Karpas-422 (cell line): ENCODE measurements at regions not wholly inside any gene's neighbourhood (a gene's known extent, or its start where the extent isn't known, plus 50 kb on each side); places are given as distances from the start of the nearest gene placed in this dataset.

Source experiments
- DNase-seq: peaks from one replicate; pipeline ENCODE4 v3.0.0-alpha.2; 2015
- H2AFZ ChIP-seq: fragments of 200-600 bp; sonication (generic); 2 replicates; pipeline ENCODE4 v1.6.1; 2014; ENCODE audit warnings: antibody characterized with exemption, low read length, mixed read lengths
- H3K27ac ChIP-seq: fragments of 200-600 bp; sonication (generic); 2 replicates; pipeline ENCODE4 v1.5.1; 2014; ENCODE audit warnings: mild to moderate bottlenecking, low read length, moderate library complexity
- H3K27me3 ChIP-seq: fragments of 200-600 bp; sonication (generic); 2 replicates; pipeline ENCODE4 v1.6.1; 2014; ENCODE audit warnings: low read length, mixed read lengths
- H3K36me3 ChIP-seq: fragments of 200-600 bp; sonication (generic); 2 replicates; pipeline ENCODE4 v1.6.1; 2014; ENCODE audit warnings: low read length, mixed read lengths; ENCODE audit not compliant: insufficient read depth
- H3K4me1 ChIP-seq: fragments of 200-600 bp; sonication (generic); 2 replicates; pipeline ENCODE4 v1.6.1; 2014; ENCODE audit warnings: mild to moderate bottlenecking, low read length, mixed read lengths
- H3K4me2 ChIP-seq: fragments of 200-600 bp; sonication (generic); 2 replicates; pipeline ENCODE4 v1.6.1; 2014; ENCODE audit warnings: low read length, low read depth, mild to moderate bottlenecking; ENCODE audit not compliant: poor library complexity, severe bottlenecking
- H3K4me3 ChIP-seq: fragments of 200-600 bp; sonication (generic); 2 replicates; pipeline ENCODE4 v1.5.1; 2014; ENCODE audit warnings: mild to moderate bottlenecking, antibody characterized with exemption, low read length, mixed read lengths
- H3K79me2 ChIP-seq: fragments of 200-600 bp; sonication (generic); 2 replicates; pipeline ENCODE4 v1.6.1; 2014; ENCODE audit warnings: mild to moderate bottlenecking, low read length, mixed read lengths
- H3K9ac ChIP-seq: fragments of 200-600 bp; sonication (generic); 2 replicates; pipeline ENCODE4 v1.6.0; 2014; ENCODE audit warnings: low read length
- H3K9me2 ChIP-seq: fragments of 200-600 bp; sonication (generic), shearing (Covaris generic); replicated peaks from 2 replicates; pipeline ENCODE4 v1.6.0; 2014; ENCODE audit warnings: mild to moderate bottlenecking, low read length, moderate library complexity; ENCODE audit not compliant: insufficient read depth
- H3K9me3 ChIP-seq: fragments of 300-700, 200-600 bp; sonication (generic); 2 replicates; pipeline ENCODE4 v1.6.1; 2014; ENCODE audit warnings: low read length, mixed read lengths
- H4K20me1 ChIP-seq: fragments of 200-600 bp; sonication (generic); 2 replicates; pipeline ENCODE4 v1.6.1; 2014; ENCODE audit warnings: mild to moderate bottlenecking, antibody characterized with exemption, low read length, low read depth; ENCODE audit not compliant: insufficient read depth

DNA sequence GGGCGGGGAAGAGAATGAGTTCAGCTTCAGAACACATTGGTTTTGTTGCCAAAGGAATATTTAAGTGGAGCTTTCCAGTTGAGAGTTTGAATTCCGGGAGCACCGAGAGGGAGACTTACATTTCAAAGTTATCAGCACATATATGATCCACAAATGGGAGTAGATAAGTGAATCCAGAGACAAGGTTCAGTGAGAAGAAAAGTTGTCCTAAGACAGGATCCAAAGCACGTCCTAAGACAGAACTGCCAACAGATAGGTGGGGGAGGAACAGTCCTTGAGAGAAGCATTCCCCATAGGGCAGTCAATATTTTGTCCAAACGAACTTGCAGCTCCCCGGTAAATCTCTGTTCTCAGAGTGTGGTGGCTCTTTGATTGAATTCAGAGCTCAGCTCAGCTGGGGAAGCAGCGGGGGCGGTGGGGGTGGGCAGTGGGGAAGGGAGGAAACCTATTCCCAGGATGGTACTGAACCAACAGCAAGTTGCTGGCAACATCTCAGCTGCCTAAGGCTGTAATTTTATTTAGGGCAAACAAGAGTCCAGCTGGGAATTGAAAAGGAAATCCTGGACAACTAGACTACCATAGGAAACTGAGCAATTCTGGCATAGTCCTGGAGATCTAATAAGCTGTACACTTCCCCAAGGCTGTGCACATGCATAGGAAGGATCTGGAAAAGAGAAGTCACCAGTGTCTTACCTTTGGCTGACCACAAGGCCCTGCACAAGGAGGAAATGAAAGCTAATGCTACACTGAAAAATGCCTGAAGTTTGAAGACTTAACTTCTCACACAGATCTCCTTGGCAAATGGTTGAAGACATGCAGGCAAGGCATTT lies 94.2 kb upstream of the CXCL12 start:
- peak; percentile 44 for DNase-seq
- H3K4me1 ChIP-seq = no peaks in the 10 kb centered on the region
- H3K36me3 ChIP-seq = no peaks in the 10 kb centered on the region
- no peaks in the 10 kb centered on the region for H3K9me3 ChIP-seq
- no peak overlapping the region for H2AFZ ChIP-seq
- H3K27me3 ChIP-seq = no peaks in the 10 kb centered on the region
- no peaks in the 10 kb centered on the region for H4K20me1 ChIP-seq
- no peaks in the 10 kb centered on the region for H3K9me2 ChIP-seq
- H3K9ac ChIP-seq = no peak overlapping the region
- H3K4me3 ChIP-seq = no peak overlapping the region
- H3K27ac ChIP-seq = no peak overlapping the region
- H3K79me2 ChIP-seq = no peaks in the 10 kb centered on the region
- H3K4me2 ChIP-seq = no peak overlapping the region

- Histone ChIP-seq H3K4me2 (no peak overlapping the region), H3K36me3 (no peaks in the 10 kb centered on the region), H3K9me2 (no peaks in the 10 kb centered on the region), H3K4me3 (no peak overlapping the region), H3K79me2 (no peaks in the 10 kb centered on the region), H3K27me3 (no peaks in the 10 kb centered on the region), H3K27ac (no peak overlapping the region), H3K9me3 (no peaks in the 10 kb centered on the region), H2AFZ (no peak overlapping the region), H3K4me1 (no peaks in the 10 kb centered on the region), H3K9ac (no peak overlapping the region), H4K20me1 (no peaks in the 10 kb centered on the region)
- no peak for DNase-seq
These were observed 107.8 kb upstream of the CXCL12 start for GRCh38 chr10:44492678-44493077.

GRCh38 chr10:44498222-44498621 lies 113.3 kb upstream of the CXCL12 start:
- H3K36me3 ChIP-seq = no peaks in the 10 kb centered on the region
- H3K4me2 ChIP-seq = no peak overlapping the region
- no peaks in the 10 kb centered on the region for H4K20me1 ChIP-seq
- no peaks in the 10 kb centered on the region for H3K27me3 ChIP-seq
- DNase-seq = no peak
- no peaks in the 10 kb centered on the region for H3K79me2 ChIP-seq
- no peak overlapping the region for H2AFZ ChIP-seq
- H3K4me3 ChIP-seq = no peak overlapping the region
- no peaks in the 10 kb centered on the region for H3K9me3 ChIP-seq
- no peak overlapping the region for H3K9ac ChIP-seq
- H3K4me1 ChIP-seq = no peaks in the 10 kb centered on the region
- no peak overlapping the region for H3K27ac ChIP-seq
- no peaks in the 10 kb centered on the region for H3K9me2 ChIP-seq

DNA sequence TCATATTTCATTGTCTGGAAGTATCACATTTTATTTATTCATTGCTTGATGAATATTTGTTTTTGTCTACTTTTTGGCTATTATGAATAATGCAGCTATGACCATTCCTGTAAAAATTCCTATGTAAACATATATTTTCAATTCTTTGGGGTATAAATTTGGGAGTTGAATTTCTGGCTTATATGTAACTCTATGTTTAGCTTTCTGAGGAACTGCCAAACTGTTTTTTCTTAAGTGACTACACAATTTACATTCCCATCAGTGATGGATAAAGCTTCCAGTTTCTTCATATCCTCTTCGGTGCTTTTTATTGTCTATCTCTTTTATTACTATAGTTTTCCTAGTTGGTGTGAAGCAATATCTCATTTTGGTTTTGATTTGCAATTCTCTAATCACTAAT lies 115.6 kb upstream of the CXCL12 start:
- Histone ChIP-seq H2AFZ (no peak overlapping the region), H4K20me1 (no peaks in the 10 kb centered on the region), H3K9me2 (no peaks in the 10 kb centered on the region), H3K79me2 (no peaks in the 10 kb centered on the region), H3K4me3 (no peak overlapping the region), H3K9ac (no peak overlapping the region), H3K27me3 (no peaks in the 10 kb centered on the region), H3K27ac (no peak overlapping the region), H3K4me2 (no peak overlapping the region), H3K4me1 (no peaks in the 10 kb centered on the region), H3K36me3 (no peaks in the 10 kb centered on the region), H3K9me3 (no peaks in the 10 kb centered on the region)
- DNase-seq = no peak

GRCh38 chr10:44506386-44506785 lies 121.5 kb upstream of the CXCL12 start:
- no peak overlapping the region for H3K4me3 ChIP-seq
- no peaks in the 10 kb centered on the region for H3K79me2 ChIP-seq
- no peaks in the 10 kb centered on the region for H3K9me3 ChIP-seq
- no peaks in the 10 kb centered on the region for H3K9me2 ChIP-seq
- H3K4me2 ChIP-seq = no peak overlapping the region
- H3K9ac ChIP-seq = no peak overlapping the region
- H3K36me3 ChIP-seq = no peaks in the 10 kb centered on the region
- H2AFZ ChIP-seq = no peak overlapping the region
- H3K4me1 ChIP-seq = no peaks in the 10 kb centered on the region
- no peaks in the 10 kb centered on the region for H3K27me3 ChIP-seq
- peak; percentile 42 for DNase-seq
- no peaks in the 10 kb centered on the region for H4K20me1 ChIP-seq
- no peak overlapping the region for H3K27ac ChIP-seq

DNA sequence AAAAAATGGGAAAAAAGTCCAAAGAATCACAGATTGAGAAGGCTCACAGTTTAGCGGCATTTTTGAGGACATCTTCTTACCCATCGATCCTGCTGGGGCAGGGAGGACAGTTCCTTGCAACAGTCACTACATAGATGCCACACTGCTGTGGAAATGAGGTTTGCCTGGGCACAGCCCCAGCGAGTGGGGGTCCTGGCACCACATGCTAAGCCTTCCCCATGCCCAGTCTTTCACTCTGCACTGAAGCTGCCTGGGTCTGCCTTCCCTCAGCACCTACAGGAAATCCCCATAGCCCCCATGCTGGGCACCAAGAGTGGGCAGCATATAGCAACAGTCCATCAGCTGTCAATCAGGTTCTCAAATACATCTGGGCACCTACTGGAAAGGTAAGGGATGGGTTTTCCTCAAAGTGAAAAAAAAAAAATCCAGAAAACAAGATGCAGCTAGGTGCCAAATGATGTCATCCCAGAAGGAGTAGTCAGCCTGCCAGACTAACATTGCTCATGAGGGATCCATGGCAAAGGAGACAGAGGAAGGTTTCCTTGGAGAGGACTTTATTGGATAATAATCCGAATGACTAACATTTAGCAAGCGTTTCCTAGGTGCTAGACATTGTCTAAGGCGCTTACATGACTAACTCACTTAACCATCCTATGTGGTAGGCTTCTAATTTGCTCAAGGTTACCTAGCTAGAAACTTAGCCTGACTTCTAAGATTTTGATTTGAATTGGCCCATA lies 125.7 kb upstream of the CXCL12 start:
- H3K9ac ChIP-seq = no peak overlapping the region
- no peaks in the 10 kb centered on the region for H3K36me3 ChIP-seq
- H4K20me1 ChIP-seq = no peaks in the 10 kb centered on the region
- no peak overlapping the region for H2AFZ ChIP-seq
- H3K4me1 ChIP-seq = no peaks in the 10 kb centered on the region
- no peak overlapping the region for H3K27ac ChIP-seq
- H3K79me2 ChIP-seq = no peaks in the 10 kb centered on the region
- no peak overlapping the region for H3K4me2 ChIP-seq
- no peaks in the 10 kb centered on the region for H3K27me3 ChIP-seq
- H3K9me3 ChIP-seq = no peaks in the 10 kb centered on the region
- no peak overlapping the region for H3K4me3 ChIP-seq
- no peak for DNase-seq
- H3K9me2 ChIP-seq = no peaks in the 10 kb centered on the region

- Histone ChIP-seq H4K20me1 (no peaks in the 10 kb centered on the region), H3K27ac (no peak overlapping the region), H3K4me2 (no peak overlapping the region), H3K27me3 (no peaks in the 10 kb centered on the region), H3K4me1 (no peaks in the 10 kb centered on the region), H2AFZ (no peak overlapping the region), H3K4me3 (no peak overlapping the region), H3K36me3 (no peaks in the 10 kb centered on the region), H3K9ac (no peak overlapping the region), H3K9me3 (no peaks in the 10 kb centered on the region), H3K79me2 (no peaks in the 10 kb centered on the region), H3K9me2 (no peaks in the 10 kb centered on the region)
- no peak for DNase-seq
These were observed 126.3 kb upstream of the CXCL12 start for GRCh38 chr10:44511166-44511565.

GRCh38 chr10:44511601-44512000 lies 126.7 kb upstream of the CXCL12 start:
- H3K4me1 ChIP-seq = no peaks in the 10 kb centered on the region
- no peaks in the 10 kb centered on the region for H3K9me2 ChIP-seq
- DNase-seq = no peak
- H2AFZ ChIP-seq = no peak overlapping the region
- H3K79me2 ChIP-seq = no peaks in the 10 kb centered on the region
- no peak overlapping the region for H3K9ac ChIP-seq
- no peaks in the 10 kb centered on the region for H3K9me3 ChIP-seq
- no peaks in the 10 kb centered on the region for H3K27me3 ChIP-seq
- H3K27ac ChIP-seq = no peak overlapping the region
- no peaks in the 10 kb centered on the region for H4K20me1 ChIP-seq
- no peak overlapping the region for H3K4me2 ChIP-seq
- no peaks in the 10 kb centered on the region for H3K36me3 ChIP-seq
- H3K4me3 ChIP-seq = no peak overlapping the region
